ENCODE measurements at regions not wholly inside any gene's neighbourhood (a gene's known extent, or its start where the extent isn't known, plus 50 kb on each side); places are given as distances from the start of the nearest gene placed in this dataset.
"Not testable (repeated sequence)": the region's sequence is repeated elsewhere in the genome, so short reads cannot be mapped to it uniquely, and the experiment has no call there.

DNA sequence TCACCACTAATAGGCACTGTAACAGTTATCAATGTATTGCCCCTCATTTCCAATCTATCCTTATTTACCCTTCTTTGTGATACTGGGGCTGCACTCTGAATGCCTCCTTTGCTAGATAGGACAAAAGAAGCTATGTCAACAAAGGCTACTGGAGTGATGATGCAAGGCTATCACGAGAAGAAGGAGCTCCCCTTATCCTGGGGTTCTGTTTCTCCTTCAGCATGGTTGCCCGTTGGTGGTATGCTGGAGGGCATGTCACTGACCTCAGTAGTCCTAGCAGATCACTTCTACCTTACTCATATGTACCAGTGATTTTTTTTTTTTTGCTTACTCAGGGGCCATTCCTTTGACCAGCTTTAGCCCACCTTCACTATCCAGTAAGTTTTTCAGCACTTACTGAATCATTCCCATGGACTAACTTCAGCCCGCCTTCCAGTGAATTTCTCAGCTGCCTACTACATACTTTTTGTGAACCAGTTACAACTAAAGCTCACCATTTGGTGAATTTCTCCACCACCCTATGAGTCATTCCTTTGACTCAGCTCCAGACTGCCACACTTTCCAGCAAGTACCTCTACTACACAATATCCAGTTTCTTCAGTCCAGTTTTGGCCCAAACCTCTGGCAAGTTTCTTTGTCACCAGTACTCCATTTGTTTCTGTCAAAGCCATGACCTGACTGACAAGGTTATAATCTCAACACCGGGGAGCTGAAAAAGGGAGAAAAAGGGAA lies 944.5 kb downstream of the KCNT2 start:
- H3K27ac ChIP-seq: no peak overlapping the region
- H4K20me1 ChIP-seq (ENCODE audit: insufficient read depth, poor library complexity, severe bottlenecking): no peaks in the 10 kb centered on the region
- no peaks in the 10 kb centered on the region for H3K27me3 ChIP-seq
- WGBS (ENCODE audit: low lambda C conversion rate, missing lambda C conversion rate): 77% methylated on average over 4 of the region's 4 CpGs
- no peaks in the 10 kb centered on the region for H3K9me3 ChIP-seq (ENCODE audit: low read depth)
- no peaks in the 10 kb centered on the region for H3K79me2 ChIP-seq
- no peaks in the 10 kb centered on the region for H3K36me3 ChIP-seq (replicated peaks; ENCODE audit: insufficient read depth, low read depth)
- no peak for TF ChIP-seq CTCF (IDR thresholded peaks at IDR 0.05; ENCODE audit: poor library complexity)
- TF ChIP-seq EZH2 (IDR thresholded peaks at IDR 0.05; ENCODE audit: borderline replicate concordance): no peak
- no peak for TF ChIP-seq EZH2phosphoT487 (IDR thresholded peaks at IDR 0.05; ENCODE audit: low read depth, severe bottlenecking, unreplicated experiment)
- H3K4me3 ChIP-seq: no peak overlapping the region
- H3K4me1 ChIP-seq (ENCODE audit: insufficient read depth): no peaks in the 10 kb centered on the region
- no peaks in the 10 kb centered on the region for H3K9me2 ChIP-seq (replicated peaks; ENCODE audit: insufficient read depth)
- DNase-seq (ENCODE audit: low spot score): peak; percentile 7
- H3K4me2 ChIP-seq: no peak overlapping the region
- H2AFZ ChIP-seq: no peak overlapping the region

DNA sequence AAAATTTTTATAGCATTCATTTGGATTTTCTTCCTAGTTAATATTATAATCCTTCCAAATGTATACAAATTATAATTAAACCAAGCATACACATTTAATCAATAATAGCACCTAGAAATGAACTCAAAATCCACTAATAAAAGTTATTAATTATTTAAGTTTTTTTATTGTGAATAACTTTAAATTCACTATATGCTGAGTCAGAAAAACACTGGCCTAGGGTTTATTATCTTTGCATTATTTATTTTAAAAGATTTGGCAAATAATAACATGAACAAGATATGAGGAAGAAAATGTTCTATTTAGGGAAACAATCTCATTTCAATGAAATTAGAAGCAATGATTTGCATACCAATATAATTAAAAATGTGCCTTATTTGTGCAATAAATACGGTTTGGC lies 951.5 kb downstream of the KCNT2 start:
- no peak for DNase-seq (ENCODE audit: low spot score)
- TF ChIP-seq EZH2phosphoT487 (IDR thresholded peaks at IDR 0.05; ENCODE audit: low read depth, severe bottlenecking, unreplicated experiment) (no peak), EZH2 (IDR thresholded peaks at IDR 0.05; ENCODE audit: borderline replicate concordance) (no peak), CTCF (IDR thresholded peaks at IDR 0.05; ENCODE audit: poor library complexity) (no peak)
- Histone ChIP-seq H3K4me1 (ENCODE audit: insufficient read depth) (no peaks in the 10 kb centered on the region), H3K36me3 (replicated peaks; ENCODE audit: insufficient read depth, low read depth) (no peaks in the 10 kb centered on the region), H3K27me3 (no peaks in the 10 kb centered on the region), H3K79me2 (no peaks in the 10 kb centered on the region), H4K20me1 (ENCODE audit: insufficient read depth, poor library complexity, severe bottlenecking) (no peaks in the 10 kb centered on the region), H3K9me2 (replicated peaks; ENCODE audit: insufficient read depth) (no peaks in the 10 kb centered on the region), H3K9me3 (ENCODE audit: low read depth) (no peaks in the 10 kb centered on the region), H2AFZ (no peak overlapping the region), H3K27ac (no peak overlapping the region), H3K4me2 (no peak overlapping the region), H3K4me3 (no peak overlapping the region)
- WGBS (ENCODE audit: low lambda C conversion rate, missing lambda C conversion rate): 77% methylated on average over 1 of the region's 1 CpG

DNA sequence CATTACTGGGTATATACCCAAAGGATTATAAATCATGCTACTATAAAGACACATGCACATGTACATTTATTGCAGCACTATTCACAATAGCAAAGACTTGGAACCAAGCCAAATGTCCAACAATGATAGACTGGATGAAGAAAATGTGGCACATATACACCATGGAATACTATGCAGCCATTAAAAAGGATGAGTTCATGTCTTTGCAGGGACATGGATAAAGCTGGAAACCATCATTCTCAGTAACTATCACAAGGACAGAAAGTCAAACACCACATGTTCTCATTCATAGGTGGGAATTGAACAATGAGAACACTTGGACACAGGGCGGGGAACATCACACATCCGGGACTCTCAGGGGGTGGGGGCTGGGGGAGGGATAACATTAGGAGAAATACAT lies 959.4 kb downstream of the KCNT2 start:
- not testable (repeated sequence) for H3K4me2 ChIP-seq; H3K36me3 ChIP-seq (replicated peaks; ENCODE audit: insufficient read depth, low read depth); H3K27me3 ChIP-seq; H3K9me3 ChIP-seq (ENCODE audit: low read depth); H3K27ac ChIP-seq; H3K4me1 ChIP-seq (ENCODE audit: insufficient read depth); H3K79me2 ChIP-seq; H3K4me3 ChIP-seq; H4K20me1 ChIP-seq (ENCODE audit: insufficient read depth, poor library complexity, severe bottlenecking); H3K9me2 ChIP-seq (replicated peaks; ENCODE audit: insufficient read depth); DNase-seq (ENCODE audit: low spot score); H2AFZ ChIP-seq
- 92% methylated on average over 2 of the region's 2 CpGs for WGBS (ENCODE audit: low lambda C conversion rate, missing lambda C conversion rate)

- no peaks in the 10 kb centered on the region for H3K4me1 ChIP-seq (ENCODE audit: insufficient read depth)
- no peaks in the 10 kb centered on the region for H3K9me2 ChIP-seq (replicated peaks; ENCODE audit: insufficient read depth)
- H2AFZ ChIP-seq: no peak overlapping the region
- no peaks in the 10 kb centered on the region for H3K9me3 ChIP-seq (ENCODE audit: low read depth)
- no peak for DNase-seq (ENCODE audit: low spot score)
- H3K4me2 ChIP-seq: peak overlapping the region; percentile 63
- no peak for TF ChIP-seq EZH2 (IDR thresholded peaks at IDR 0.05; ENCODE audit: borderline replicate concordance)
- TF ChIP-seq EZH2phosphoT487 (IDR thresholded peaks at IDR 0.05; ENCODE audit: low read depth, severe bottlenecking, unreplicated experiment): no peak
- no peak for TF ChIP-seq CTCF (IDR thresholded peaks at IDR 0.05; ENCODE audit: poor library complexity)
- WGBS (ENCODE audit: low lambda C conversion rate, missing lambda C conversion rate): 58% methylated on average over 5 of the region's 5 CpGs
- H3K27me3 ChIP-seq: no peaks in the 10 kb centered on the region
- H4K20me1 ChIP-seq (ENCODE audit: insufficient read depth, poor library complexity, severe bottlenecking): no peaks in the 10 kb centered on the region
- H3K36me3 ChIP-seq (replicated peaks; ENCODE audit: insufficient read depth, low read depth): no peaks in the 10 kb centered on the region
- no peaks in the 10 kb centered on the region for H3K79me2 ChIP-seq
- no peak overlapping the region for H3K4me3 ChIP-seq
- H3K27ac ChIP-seq: no peak overlapping the region
Observed at GRCh38 chr1:195637539-195637938, 970.7 kb downstream of the KCNT2 start.
